ENCODE measurements at regions not wholly inside any gene's neighbourhood (a gene's known extent, or its start where the extent isn't known, plus 50 kb on each side); places are given as distances from the start of the nearest gene placed in this dataset.

- no peak for TF ChIP-seq EZH2 (IDR thresholded peaks at IDR 0.05; ENCODE audit: borderline replicate concordance, insufficient read depth, low read length, poor library complexity, severe bottlenecking)
- no peak for TF ChIP-seq EP300 (conservative IDR thresholded peaks at IDR 0.05; ENCODE audit: poor library complexity, severe bottlenecking)
- no peak for TF ChIP-seq POLR2AphosphoS5 (IDR thresholded peaks at IDR 0.05)
- TF ChIP-seq SMC3 (conservative IDR thresholded peaks at IDR 0.05; ENCODE audit: poor library complexity) = no peak
- no peak for TF ChIP-seq TAF1 (IDR thresholded peaks at IDR 0.05; ENCODE audit: low read depth)
- TF ChIP-seq, protein P1, sequence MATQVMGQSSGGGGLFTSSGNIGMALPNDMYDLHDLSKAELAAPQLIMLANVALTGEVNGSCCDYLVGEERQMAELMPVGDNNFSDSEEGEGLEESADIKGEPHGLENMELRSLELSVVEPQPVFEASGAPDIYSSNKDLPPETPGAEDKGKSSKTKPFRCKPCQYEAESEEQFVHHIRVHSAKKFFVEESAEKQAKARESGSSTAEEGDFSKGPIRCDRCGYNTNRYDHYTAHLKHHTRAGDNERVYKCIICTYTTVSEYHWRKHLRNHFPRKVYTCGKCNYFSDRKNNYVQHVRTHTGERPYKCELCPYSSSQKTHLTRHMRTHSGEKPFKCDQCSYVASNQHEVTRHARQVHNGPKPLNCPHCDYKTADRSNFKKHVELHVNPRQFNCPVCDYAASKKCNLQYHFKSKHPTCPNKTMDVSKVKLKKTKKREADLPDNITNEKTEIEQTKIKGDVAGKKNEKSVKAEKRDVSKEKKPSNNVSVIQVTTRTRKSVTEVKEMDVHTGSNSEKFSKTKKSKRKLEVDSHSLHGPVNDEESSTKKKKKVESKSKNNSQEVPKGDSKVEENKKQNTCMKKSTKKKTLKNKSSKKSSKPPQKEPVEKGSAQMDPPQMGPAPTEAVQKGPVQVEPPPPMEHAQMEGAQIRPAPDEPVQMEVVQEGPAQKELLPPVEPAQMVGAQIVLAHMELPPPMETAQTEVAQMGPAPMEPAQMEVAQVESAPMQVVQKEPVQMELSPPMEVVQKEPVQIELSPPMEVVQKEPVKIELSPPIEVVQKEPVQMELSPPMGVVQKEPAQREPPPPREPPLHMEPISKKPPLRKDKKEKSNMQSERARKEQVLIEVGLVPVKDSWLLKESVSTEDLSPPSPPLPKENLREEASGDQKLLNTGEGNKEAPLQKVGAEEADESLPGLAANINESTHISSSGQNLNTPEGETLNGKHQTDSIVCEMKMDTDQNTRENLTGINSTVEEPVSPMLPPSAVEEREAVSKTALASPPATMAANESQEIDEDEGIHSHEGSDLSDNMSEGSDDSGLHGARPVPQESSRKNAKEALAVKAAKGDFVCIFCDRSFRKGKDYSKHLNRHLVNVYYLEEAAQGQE (IDR thresholded peaks at IDR 0.05; ENCODE audit: borderline replicate concordance) = no peak
- TF ChIP-seq MXI1 (conservative IDR thresholded peaks at IDR 0.05; ENCODE audit: poor library complexity, severe bottlenecking) = no peak
- H4K20me1 ChIP-seq (ENCODE audit: insufficient read depth) = no peaks in the 10 kb centered on the region
- H3K36me3 ChIP-seq (ENCODE audit: insufficient read depth, low read length) = no peaks in the 10 kb centered on the region
- H3K27me3 ChIP-seq (ENCODE audit: insufficient read depth, low read depth, low read length) = no peaks in the 10 kb centered on the region
- H3K27ac ChIP-seq (ENCODE audit: low read length) = no peak overlapping the region
- H3K9ac ChIP-seq (ENCODE audit: low read length) = no peak overlapping the region
- no peaks in the 10 kb centered on the region for H3K79me2 ChIP-seq (replicated peaks; ENCODE audit: insufficient read depth, low read length)
- no peak overlapping the region for H3K4me3 ChIP-seq (ENCODE audit: low read length)
- H3F3A ChIP-seq (ENCODE audit: insufficient read depth, low read length, poor library complexity, severe bottlenecking) = no peaks in the 10 kb centered on the region
- no peak overlapping the region for H2AFZ ChIP-seq (ENCODE audit: low read depth, low read length)
- no peaks in the 10 kb centered on the region for H3K9me3 ChIP-seq (ENCODE audit: low read length)
- no peak overlapping the region for H3K4me2 ChIP-seq (ENCODE audit: low read length)
- no peaks in the 10 kb centered on the region for H3K9me2 ChIP-seq (ENCODE audit: insufficient read depth, low read length)
These were observed 392.1 kb upstream of the MGMT start for GRCh38 chr10:129074939-129075338.

DNA sequence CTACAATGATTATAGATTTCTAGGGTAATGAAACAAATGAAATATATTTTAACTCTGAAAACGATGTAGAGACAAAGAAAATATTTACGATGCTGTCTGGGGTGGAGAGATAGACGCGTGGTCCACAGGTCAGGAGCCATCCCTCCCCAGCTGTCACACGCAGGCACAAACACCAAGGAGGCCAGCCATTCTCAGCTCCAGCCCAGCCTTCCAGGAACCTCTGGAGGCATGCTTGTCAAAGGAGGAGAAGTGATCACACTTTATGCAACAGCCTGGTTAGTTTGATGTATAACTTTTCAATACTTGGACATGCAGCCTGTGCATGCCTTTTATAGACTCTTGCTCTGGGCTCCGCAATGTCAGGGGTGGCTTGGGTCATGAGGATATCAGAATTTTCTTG, 391.5 kb upstream of the MGMT start:
- Histone ChIP-seq H3K27me3 (ENCODE audit: insufficient read depth, low read depth, low read length) (no peaks in the 10 kb centered on the region), H2AFZ (ENCODE audit: low read depth, low read length) (no peak overlapping the region), H3K79me2 (replicated peaks; ENCODE audit: insufficient read depth, low read length) (no peaks in the 10 kb centered on the region), H3K9ac (ENCODE audit: low read length) (no peak overlapping the region), H3K4me3 (ENCODE audit: low read length) (no peak overlapping the region), H4K20me1 (ENCODE audit: insufficient read depth) (no peaks in the 10 kb centered on the region), H3K9me3 (ENCODE audit: low read length) (no peaks in the 10 kb centered on the region), H3K9me2 (ENCODE audit: insufficient read depth, low read length) (no peaks in the 10 kb centered on the region), H3K27ac (ENCODE audit: low read length) (no peak overlapping the region), H3K36me3 (ENCODE audit: insufficient read depth, low read length) (no peaks in the 10 kb centered on the region), H3K4me2 (ENCODE audit: low read length) (no peak overlapping the region), H3F3A (ENCODE audit: insufficient read depth, low read length, poor library complexity, severe bottlenecking) (no peaks in the 10 kb centered on the region)
- TF ChIP-seq EP300 (conservative IDR thresholded peaks at IDR 0.05; ENCODE audit: poor library complexity, severe bottlenecking) (no peak), TAF1 (IDR thresholded peaks at IDR 0.05; ENCODE audit: low read depth) (no peak), MXI1 (conservative IDR thresholded peaks at IDR 0.05; ENCODE audit: poor library complexity, severe bottlenecking) (no peak), SMC3 (conservative IDR thresholded peaks at IDR 0.05; ENCODE audit: poor library complexity) (no peak), RAD21 (conservative IDR thresholded peaks at IDR 0.05) (no peak), POLR2AphosphoS5 (IDR thresholded peaks at IDR 0.05) (no peak), EZH2 (IDR thresholded peaks at IDR 0.05; ENCODE audit: borderline replicate concordance, insufficient read depth, low read length, poor library complexity, severe bottlenecking) (no peak)
- TF ChIP-seq, protein P1 (IDR thresholded peaks at IDR 0.05; ENCODE audit: borderline replicate concordance) = no peak
- TF ChIP-seq, protein P2, sequence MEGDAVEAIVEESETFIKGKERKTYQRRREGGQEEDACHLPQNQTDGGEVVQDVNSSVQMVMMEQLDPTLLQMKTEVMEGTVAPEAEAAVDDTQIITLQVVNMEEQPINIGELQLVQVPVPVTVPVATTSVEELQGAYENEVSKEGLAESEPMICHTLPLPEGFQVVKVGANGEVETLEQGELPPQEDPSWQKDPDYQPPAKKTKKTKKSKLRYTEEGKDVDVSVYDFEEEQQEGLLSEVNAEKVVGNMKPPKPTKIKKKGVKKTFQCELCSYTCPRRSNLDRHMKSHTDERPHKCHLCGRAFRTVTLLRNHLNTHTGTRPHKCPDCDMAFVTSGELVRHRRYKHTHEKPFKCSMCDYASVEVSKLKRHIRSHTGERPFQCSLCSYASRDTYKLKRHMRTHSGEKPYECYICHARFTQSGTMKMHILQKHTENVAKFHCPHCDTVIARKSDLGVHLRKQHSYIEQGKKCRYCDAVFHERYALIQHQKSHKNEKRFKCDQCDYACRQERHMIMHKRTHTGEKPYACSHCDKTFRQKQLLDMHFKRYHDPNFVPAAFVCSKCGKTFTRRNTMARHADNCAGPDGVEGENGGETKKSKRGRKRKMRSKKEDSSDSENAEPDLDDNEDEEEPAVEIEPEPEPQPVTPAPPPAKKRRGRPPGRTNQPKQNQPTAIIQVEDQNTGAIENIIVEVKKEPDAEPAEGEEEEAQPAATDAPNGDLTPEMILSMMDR (IDR thresholded peaks at IDR 0.05; ENCODE audit: poor library complexity, severe bottlenecking) = no peak
